ENCODE measurements at regions not wholly inside any gene's neighbourhood (a gene's known extent, or its start where the extent isn't known, plus 50 kb on each side); places are given as distances from the start of the nearest gene placed in this dataset.

DNA sequence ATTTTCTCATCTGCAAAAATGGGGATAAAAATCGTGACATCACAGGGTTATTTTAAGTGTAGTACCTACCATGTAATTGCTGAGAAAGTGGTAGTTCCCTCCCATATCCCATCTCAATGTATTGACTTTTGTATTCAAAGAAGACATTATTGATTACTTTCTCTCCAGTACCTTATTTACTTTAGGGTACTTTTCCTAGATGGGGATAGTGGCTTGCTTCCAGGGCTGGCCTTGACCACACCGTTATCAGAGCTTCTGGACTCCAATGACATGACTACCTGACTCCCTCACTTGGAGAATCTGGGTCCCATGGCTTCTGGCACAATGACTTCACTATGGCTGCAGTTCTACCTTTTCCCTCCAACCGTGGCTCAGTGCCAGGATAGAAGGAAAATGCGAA is 58.2 kb upstream of the EOLA2 start:
- TF ChIP-seq, protein P1, sequence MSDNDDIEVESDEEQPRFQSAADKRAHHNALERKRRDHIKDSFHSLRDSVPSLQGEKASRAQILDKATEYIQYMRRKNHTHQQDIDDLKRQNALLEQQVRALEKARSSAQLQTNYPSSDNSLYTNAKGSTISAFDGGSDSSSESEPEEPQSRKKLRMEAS (IDR thresholded peaks at IDR 0.05): no peak
- no peak for TF ChIP-seq CREB1 (IDR thresholded peaks at IDR 0.05; ENCODE audit: low read depth)
- TF ChIP-seq, protein P2, sequence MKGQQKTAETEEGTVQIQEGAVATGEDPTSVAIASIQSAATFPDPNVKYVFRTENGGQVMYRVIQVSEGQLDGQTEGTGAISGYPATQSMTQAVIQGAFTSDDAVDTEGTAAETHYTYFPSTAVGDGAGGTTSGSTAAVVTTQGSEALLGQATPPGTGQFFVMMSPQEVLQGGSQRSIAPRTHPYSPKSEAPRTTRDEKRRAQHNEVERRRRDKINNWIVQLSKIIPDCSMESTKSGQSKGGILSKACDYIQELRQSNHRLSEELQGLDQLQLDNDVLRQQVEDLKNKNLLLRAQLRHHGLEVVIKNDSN (IDR thresholded peaks at IDR 0.05): no peak
- TF ChIP-seq TEAD4 (IDR thresholded peaks at IDR 0.05): no peak
- TF ChIP-seq EP300 (IDR thresholded peaks at IDR 0.05; ENCODE audit: borderline replicate concordance): no peak
- no peak for TF ChIP-seq TCF12 (IDR thresholded peaks at IDR 0.05; ENCODE audit: low read depth)
- no peak for TF ChIP-seq FOXM1 (IDR thresholded peaks at IDR 0.05; ENCODE audit: borderline replicate concordance, low read depth)
- TF ChIP-seq, protein P3, sequence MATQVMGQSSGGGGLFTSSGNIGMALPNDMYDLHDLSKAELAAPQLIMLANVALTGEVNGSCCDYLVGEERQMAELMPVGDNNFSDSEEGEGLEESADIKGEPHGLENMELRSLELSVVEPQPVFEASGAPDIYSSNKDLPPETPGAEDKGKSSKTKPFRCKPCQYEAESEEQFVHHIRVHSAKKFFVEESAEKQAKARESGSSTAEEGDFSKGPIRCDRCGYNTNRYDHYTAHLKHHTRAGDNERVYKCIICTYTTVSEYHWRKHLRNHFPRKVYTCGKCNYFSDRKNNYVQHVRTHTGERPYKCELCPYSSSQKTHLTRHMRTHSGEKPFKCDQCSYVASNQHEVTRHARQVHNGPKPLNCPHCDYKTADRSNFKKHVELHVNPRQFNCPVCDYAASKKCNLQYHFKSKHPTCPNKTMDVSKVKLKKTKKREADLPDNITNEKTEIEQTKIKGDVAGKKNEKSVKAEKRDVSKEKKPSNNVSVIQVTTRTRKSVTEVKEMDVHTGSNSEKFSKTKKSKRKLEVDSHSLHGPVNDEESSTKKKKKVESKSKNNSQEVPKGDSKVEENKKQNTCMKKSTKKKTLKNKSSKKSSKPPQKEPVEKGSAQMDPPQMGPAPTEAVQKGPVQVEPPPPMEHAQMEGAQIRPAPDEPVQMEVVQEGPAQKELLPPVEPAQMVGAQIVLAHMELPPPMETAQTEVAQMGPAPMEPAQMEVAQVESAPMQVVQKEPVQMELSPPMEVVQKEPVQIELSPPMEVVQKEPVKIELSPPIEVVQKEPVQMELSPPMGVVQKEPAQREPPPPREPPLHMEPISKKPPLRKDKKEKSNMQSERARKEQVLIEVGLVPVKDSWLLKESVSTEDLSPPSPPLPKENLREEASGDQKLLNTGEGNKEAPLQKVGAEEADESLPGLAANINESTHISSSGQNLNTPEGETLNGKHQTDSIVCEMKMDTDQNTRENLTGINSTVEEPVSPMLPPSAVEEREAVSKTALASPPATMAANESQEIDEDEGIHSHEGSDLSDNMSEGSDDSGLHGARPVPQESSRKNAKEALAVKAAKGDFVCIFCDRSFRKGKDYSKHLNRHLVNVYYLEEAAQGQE (IDR thresholded peaks at IDR 0.05; ENCODE audit: low read depth): no peak
- no peak for TF ChIP-seq ZBTB7A (IDR thresholded peaks at IDR 0.05; ENCODE audit: low read depth)

Measured in Ishikawa (cell line).